Activated CD4-positive, alpha-beta T cell treated with anti-CD3 and anti-CD28 coated beads, Interleukin-2, Interleukin-4, amounts not matched to agents 100 ng/mL and 50 ng/mL, durations not matched to agents 16 hours and 8 hours (primary cell): ENCODE measurements at regions not wholly inside any gene's neighbourhood (a gene's known extent, or its start where the extent isn't known, plus 50 kb on each side); places are given as distances from the start of the nearest gene placed in this dataset.
A peak's percentile ranks its signal among the peaks of the same experiment; 100 is the strongest.

ENCODE experiments used
- DNase-seq: peaks from one replicate; pipeline ENCODE4 v3.0.0-alpha.2; 2020; ENCODE audit warnings: low spot score

GRCh38 chr12:14148489-14149270 lies 167.3 kb upstream of the GRIN2B start:
- no peak for DNase-seq

- no peak for DNase-seq
Observed at GRCh38 chr12:14153803-14154202, 172.4 kb upstream of the GRIN2B start.

GRCh38 chr12:14156606-14157005 lies 175.2 kb upstream of the GRIN2B start:
- DNase-seq, result no peak

GRCh38 chr12:14157088-14157747 lies 175.8 kb upstream of the GRIN2B start:
- no peak for DNase-seq

GRCh38 chr12:14164266-14164665 lies 182.9 kb upstream of the GRIN2B start:
- DNase-seq, result no peak

GRCh38 chr12:14167005-14167628 lies 185.7 kb upstream of the GRIN2B start:
- peak; percentile 53 for DNase-seq

GRCh38 chr12:14169281-14169680 lies 187.9 kb upstream of the GRIN2B start:
- no peak for DNase-seq

GRCh38 chr12:14171106-14171505 lies 189.7 kb upstream of the GRIN2B start:
- no peak for DNase-seq

- no peak for DNase-seq
Observed at GRCh38 chr12:14175206-14175605, 190.3 kb upstream of the ATF7IP start.

GRCh38 chr12:14185427-14186192 lies 179.9 kb upstream of the ATF7IP start:
- peak; percentile 24 for DNase-seq

- no peak for DNase-seq
Observed at GRCh38 chr12:14186193-14186502, 179.3 kb upstream of the ATF7IP start.

GRCh38 chr12:14187002-14187401 lies 178.5 kb upstream of the ATF7IP start:
- DNase-seq, result no peak

GRCh38 chr12:14187966-14188365 lies 177.5 kb upstream of the ATF7IP start:
- no peak for DNase-seq

GRCh38 chr12:14188744-14189143 lies 176.7 kb upstream of the ATF7IP start:
- no peak for DNase-seq

- no peak for DNase-seq
Observed at GRCh38 chr12:14190694-14191093, 174.8 kb upstream of the ATF7IP start.

- no peak for DNase-seq
Observed at GRCh38 chr12:14191612-14192011, 173.9 kb upstream of the ATF7IP start.

- no peak for DNase-seq
Observed at GRCh38 chr12:14193639-14194038, 171.8 kb upstream of the ATF7IP start.

GRCh38 chr12:14194572-14194971 lies 170.9 kb upstream of the ATF7IP start:
- no peak for DNase-seq

GRCh38 chr12:14199455-14200198 lies 165.9 kb upstream of the ATF7IP start:
- no peak for DNase-seq

GRCh38 chr12:14200598-14200997 lies 164.9 kb upstream of the ATF7IP start:
- DNase-seq, result no peak

- no peak for DNase-seq
Observed at GRCh38 chr12:14201291-14201690, 164.2 kb upstream of the ATF7IP start.
